Astrocyte (in vitro differentiated cells and primary cell): ENCODE measurements at regions not wholly inside any gene's neighbourhood (a gene's known extent, or its start where the extent isn't known, plus 50 kb on each side); places are given as distances from the start of the nearest gene placed in this dataset.

Source experiments
- DNase-seq: peaks from one replicate; pipeline ENCODE4 v3.0.0-alpha.2; 2010; ENCODE audit warnings: low read depth
- FAIRE-seq: peaks from 2 replicates; lab custom pipeline; 2011; peaks lifted over from hg19 to GRCh38; lab: Jason Lieb, UNC
- H2AFZ ChIP-seq: 2 replicates; pipeline ENCODE4 v1.6.0; 2012; ENCODE audit warnings: low read depth, low read length, inconsistent platforms
- H3K27ac ChIP-seq: 2 replicates; pipeline ENCODE4 v1.5.1; 2011; ENCODE audit warnings: low read depth, low read length, inconsistent platforms
- H3K27me3 ChIP-seq: 2 replicates; pipeline ENCODE4 v1.6.0; 2011; ENCODE audit warnings: low read length, inconsistent platforms; ENCODE audit not compliant: insufficient read depth
- H3K36me3 ChIP-seq: 2 replicates; pipeline ENCODE4 v1.5.1; 2011; ENCODE audit warnings: low read length, inconsistent platforms; ENCODE audit not compliant: insufficient read depth
- H3K4me1 ChIP-seq: 2 replicates; pipeline ENCODE4 v1.5.1; 2011; ENCODE audit warnings: low read length, inconsistent platforms; ENCODE audit not compliant: insufficient read depth
- H3K4me2 ChIP-seq: 2 replicates; pipeline ENCODE4 v1.6.0; 2012; ENCODE audit warnings: low read length, inconsistent platforms
- H3K4me3 ChIP-seq: 2 replicates; pipeline ENCODE4 v1.5.1; 2011; ENCODE audit warnings: low read depth, mild to moderate bottlenecking, low read length, inconsistent platforms; ENCODE audit not compliant: insufficient read depth
- H3K79me2 ChIP-seq: 2 replicates; pipeline ENCODE4 v1.6.0; 2012; ENCODE audit warnings: mild to moderate bottlenecking, low read length, inconsistent platforms; ENCODE audit not compliant: insufficient read depth
- H3K9ac ChIP-seq: 2 replicates; pipeline ENCODE4 v1.6.0; 2012; ENCODE audit warnings: mild to moderate bottlenecking, low read length, inconsistent platforms
- H3K9me3 ChIP-seq: 2 replicates; pipeline ENCODE4 v1.5.1; 2012; ENCODE audit warnings: low read depth, mild to moderate bottlenecking, low read length, inconsistent platforms; ENCODE audit not compliant: insufficient read depth
- H4K20me1 ChIP-seq: 2 replicates; pipeline ENCODE4 v1.6.0; 2012; ENCODE audit warnings: low read length, inconsistent platforms; ENCODE audit not compliant: insufficient read depth
- H3K27ac Mint-ChIP-seq: one replicate; pipeline ENCODE4 v1.8.0; 2021; ENCODE audit warnings: mild to moderate bottlenecking, mixed read lengths; ENCODE audit not compliant: unreplicated experiment
- H3K27me3 Mint-ChIP-seq: one replicate; pipeline ENCODE4 v1.8.0; 2021; ENCODE audit warnings: low read depth, mixed read lengths; ENCODE audit not compliant: unreplicated experiment
- H3K36me3 Mint-ChIP-seq: one replicate; pipeline ENCODE4 v1.8.0; 2021; ENCODE audit warnings: low read depth, mixed read lengths; ENCODE audit not compliant: unreplicated experiment
- H3K4me1 Mint-ChIP-seq: one replicate; pipeline ENCODE4 v1.8.0; 2021; ENCODE audit warnings: low read depth, mixed read lengths; ENCODE audit not compliant: unreplicated experiment
- H3K4me3 Mint-ChIP-seq: one replicate; pipeline ENCODE4 v1.8.0; 2021; ENCODE audit warnings: mild to moderate bottlenecking, moderate library complexity, mixed read lengths; ENCODE audit not compliant: unreplicated experiment
- H3K9me3 Mint-ChIP-seq: one replicate; pipeline ENCODE4 v1.8.0; 2021; ENCODE audit warnings: mild to moderate bottlenecking, mixed read lengths; ENCODE audit not compliant: unreplicated experiment
- CTCF ChIP-seq: IDR thresholded peaks from 2 replicates; pipeline ENCODE4 v1.5.1; 2011; ENCODE audit warnings: low read depth, mild to moderate bottlenecking, inconsistent platforms, low read length, moderate library complexity; ENCODE audit not compliant: insufficient read depth
- EZH2 ChIP-seq: IDR thresholded peaks from 2 replicates; pipeline ENCODE4 v1.6.1; 2012; ENCODE audit warnings: mild to moderate bottlenecking, low read length, inconsistent platforms; ENCODE audit not compliant: insufficient read depth

GRCh38 chr2:9077691-9078090 lies 74.2 kb upstream of the MBOAT2 start:
- Histone ChIP-seq H2AFZ (no peak overlapping the region), H3K27ac (no peak overlapping the region), H3K4me1 (no peaks in the 10 kb centered on the region), H3K9me3 (peaks cover 4% of the 10 kb centered on the region), H4K20me1 (no peaks in the 10 kb centered on the region), H3K36me3 (no peaks in the 10 kb centered on the region), H3K4me3 (no peak overlapping the region), H3K4me2 (no peak overlapping the region), H3K79me2 (no peaks in the 10 kb centered on the region), H3K27me3 (no peaks in the 10 kb centered on the region), H3K9ac (no peak overlapping the region)
- FAIRE-seq (no peak), DNase-seq (no peak)
- Mint-ChIP-seq H3K9me3 (peaks cover 14% of the 10 kb centered on the region), H3K27me3 (peaks cover 2% of the 10 kb centered on the region), H3K4me3 (no peak overlapping the region), H3K36me3 (no peaks in the 10 kb centered on the region), H3K4me1 (no peaks in the 10 kb centered on the region), H3K27ac (no peak overlapping the region)
- TF ChIP-seq CTCF = no peak

GRCh38 chr2:9076755-9077154 lies 73.3 kb upstream of the MBOAT2 start:
- no peak for TF ChIP-seq EZH2
- no peak for TF ChIP-seq CTCF
- no peak overlapping the region for H3K4me2 ChIP-seq
- Mint-ChIP-seq H3K4me1 (peaks cover 1% of the 10 kb centered on the region), H3K27me3 (peaks cover 2% of the 10 kb centered on the region), H3K9me3 (peaks cover 10% of the 10 kb centered on the region), H3K27ac (no peak overlapping the region), H3K36me3 (no peaks in the 10 kb centered on the region), H3K4me3 (no peak overlapping the region)
- no peak overlapping the region for H3K27ac ChIP-seq
- H4K20me1 ChIP-seq = no peaks in the 10 kb centered on the region
- no peak overlapping the region for H3K9ac ChIP-seq
- no peaks in the 10 kb centered on the region for H3K79me2 ChIP-seq
- H3K4me1 ChIP-seq = no peaks in the 10 kb centered on the region
- H3K9me3 ChIP-seq = peaks cover 4% of the 10 kb centered on the region
- H3K36me3 ChIP-seq = no peaks in the 10 kb centered on the region
- no peak overlapping the region for H3K4me3 ChIP-seq
- FAIRE-seq (no peak), DNase-seq (no peak)
- no peak overlapping the region for H2AFZ ChIP-seq
- H3K27me3 ChIP-seq = no peaks in the 10 kb centered on the region

GRCh38 chr2:9076210-9076609 lies 72.7 kb upstream of the MBOAT2 start:
- H3K27ac ChIP-seq = no peak overlapping the region
- H3K79me2 ChIP-seq = no peaks in the 10 kb centered on the region
- H3K9me3 Mint-ChIP-seq = peaks cover 5% of the 10 kb centered on the region
- DNase-seq = peak; percentile 23
- no peaks in the 10 kb centered on the region for H3K36me3 Mint-ChIP-seq
- H4K20me1 ChIP-seq = no peaks in the 10 kb centered on the region
- no peak overlapping the region for H3K4me3 Mint-ChIP-seq
- H3K9me3 ChIP-seq = no peaks in the 10 kb centered on the region
- no peak overlapping the region for H3K9ac ChIP-seq
- peaks cover under 1% of the 10 kb centered on the region for H3K4me1 ChIP-seq
- peaks cover 4% of the 10 kb centered on the region for H3K4me1 Mint-ChIP-seq
- H3K4me3 ChIP-seq = no peak overlapping the region
- TF ChIP-seq CTCF (no peak), EZH2 (no peak)
- FAIRE-seq = no peak
- no peak overlapping the region for H3K27ac Mint-ChIP-seq
- no peak overlapping the region for H3K4me2 ChIP-seq
- no peak overlapping the region for H2AFZ ChIP-seq
- H3K36me3 ChIP-seq = no peaks in the 10 kb centered on the region
- no peaks in the 10 kb centered on the region for H3K27me3 ChIP-seq
- H3K27me3 Mint-ChIP-seq = peaks cover 2% of the 10 kb centered on the region
